SK-N-SH treated with all-trans-retinoic acid at 6 μM for 48 hours (cell line): ENCODE measurements at regions not wholly inside any gene's neighbourhood (a gene's known extent, or its start where the extent isn't known, plus 50 kb on each side); places are given as distances from the start of the nearest gene placed in this dataset.

Source experiments
- POU6F1 ChIP-seq: fragments of 250-450 bp; sonication (Bioruptor Pico); IDR thresholded peaks from 2 replicates; pipeline ENCODE4 v1.8.0; 2021; ENCODE audit warnings: low read depth, mild to moderate bottlenecking, moderate library complexity, borderline replicate concordance
- RARB ChIP-seq: fragments of 250-450 bp; sonication (Bioruptor Pico); IDR thresholded peaks from 2 replicates; pipeline ENCODE4 v1.8.0; 2021; ENCODE audit warnings: mild to moderate bottlenecking, moderate library complexity
- TCF4 ChIP-seq: fragments of 250-450 bp; sonication (Bioruptor Pico); IDR thresholded peaks from 2 replicates; pipeline ENCODE4 v1.8.0; 2021; ENCODE audit warnings: mild to moderate bottlenecking, moderate library complexity, borderline replicate concordance
- ZFP30 ChIP-seq: fragments of 450-650 bp; formaldehyde crosslinking; IDR thresholded peaks from 2 replicates; pipeline ENCODE4 v1.5.0; 2022; ENCODE audit warnings: mild to moderate bottlenecking, moderate library complexity
- ZNF70 ChIP-seq: fragments of 450-650 bp; formaldehyde crosslinking; IDR thresholded peaks from 2 replicates; pipeline ENCODE4 v1.5.0; 2020; ENCODE audit warnings: mild to moderate bottlenecking, moderate library complexity
- ZNF8 ChIP-seq: fragments of 450-650 bp; formaldehyde crosslinking; IDR thresholded peaks from 2 replicates; pipeline ENCODE4 v1.5.0; 2020; ENCODE audit warnings: mild to moderate bottlenecking, moderate library complexity

GRCh38 chr2:17296686-17297085 lies 221.6 kb downstream of the RAD51AP2 start:
- no peak for TF ChIP-seq POU6F1
- no peak for TF ChIP-seq ZNF8 (CRISPR knock-in tag)
- no peak for TF ChIP-seq TCF4 (CRISPR knock-in tag)
- TF ChIP-seq ZFP30 (CRISPR knock-in tag) = no peak
- TF ChIP-seq ZNF70 (CRISPR knock-in tag) = no peak
- TF ChIP-seq RARB = no peak
